ENCODE measurements at regions not wholly inside any gene's neighbourhood (a gene's known extent, or its start where the extent isn't known, plus 50 kb on each side); places are given as distances from the start of the nearest gene placed in this dataset.
"Not testable (repeated sequence)": the region's sequence is repeated elsewhere in the genome, so short reads cannot be mapped to it uniquely, and the experiment has no call there.

GRCh38 chr5:176754376-176754973 is 55.9 kb upstream of the UNC5A start:
- no peak overlapping the region for H3K4me3 Mint-ChIP-seq
- H3K27ac Mint-ChIP-seq = no peak overlapping the region
- H3K36me3 Mint-ChIP-seq = no peaks in the 10 kb centered on the region
- no peak for DNase-seq
- no peaks in the 10 kb centered on the region for H3K4me1 Mint-ChIP-seq
- H3K27me3 Mint-ChIP-seq = peaks cover 52% of the 10 kb centered on the region
- peaks cover 2% of the 10 kb centered on the region for H3K9me3 Mint-ChIP-seq

- H3K27ac Mint-ChIP-seq, H3K9me3 Mint-ChIP-seq, H3K36me3 Mint-ChIP-seq, DNase-seq, H3K4me3 Mint-ChIP-seq, H3K4me1 Mint-ChIP-seq: not testable (repeated sequence)
- H3K27me3 Mint-ChIP-seq = peaks cover 40% of the 10 kb centered on the region
Measured at GRCh38 chr5:176755593-176755992, 54.8 kb upstream of the UNC5A start.

- H3K27me3 Mint-ChIP-seq = peaks cover 42% of the 10 kb centered on the region
- not testable (repeated sequence) for H3K27ac Mint-ChIP-seq, H3K4me1 Mint-ChIP-seq, DNase-seq, H3K4me3 Mint-ChIP-seq, H3K36me3 Mint-ChIP-seq, H3K9me3 Mint-ChIP-seq
Measured at GRCh38 chr5:176757569-176757968, 52.8 kb upstream of the UNC5A start.
